SIG-M5 (cell line): ENCODE measurements at regions not wholly inside any gene's neighbourhood (a gene's known extent, or its start where the extent isn't known, plus 50 kb on each side); places are given as distances from the start of the nearest gene placed in this dataset.
"Not testable (repeated sequence)": the region's sequence is repeated elsewhere in the genome, so short reads cannot be mapped to it uniquely, and the experiment has no call there.

Source experiments
- DNase-seq: peaks from one replicate; lab custom pipeline; 2025; lab: John Stamatoyannopoulos, UW

GRCh38 chr20:48329676-48330664, 497.8 kb downstream of the PREX1 start:
- no peak for DNase-seq

GRCh38 chr20:48329031-48329615, 498.7 kb downstream of the PREX1 start:
- DNase-seq, result no peak

GRCh38 chr20:48327848-48328247, 500.0 kb downstream of the PREX1 start:
- not testable (repeated sequence) for DNase-seq

- DNase-seq, result no peak
Observed at GRCh38 chr20:48326868-48327267, 500.9 kb downstream of the PREX1 start.

- DNase-seq, result no peak
Observed at GRCh38 chr20:48326434-48326691, 501.4 kb downstream of the PREX1 start.

GRCh38 chr20:48325656-48326433, 502.0 kb downstream of the PREX1 start:
- DNase-seq, result no peak

GRCh38 chr20:48324744-48325143, 503.1 kb downstream of the PREX1 start:
- no peak for DNase-seq

GRCh38 chr20:48321271-48321670, 506.5 kb downstream of the PREX1 start:
- no peak for DNase-seq

- DNase-seq, result no peak
Observed at GRCh38 chr20:48319943-48320584, 507.7 kb downstream of the PREX1 start.

GRCh38 chr20:48317578-48317977, 510.2 kb downstream of the PREX1 start:
- DNase-seq, result no peak

- DNase-seq, result no peak
Observed at GRCh38 chr20:48314925-48315592, 512.7 kb downstream of the PREX1 start.

GRCh38 chr20:48313324-48313723, 514.5 kb downstream of the PREX1 start:
- no peak for DNase-seq

GRCh38 chr20:48311956-48312355, 515.8 kb downstream of the PREX1 start:
- DNase-seq, result no peak

GRCh38 chr20:48310305-48310704, 517.5 kb downstream of the PREX1 start:
- no peak for DNase-seq

GRCh38 chr20:48309293-48309692, 518.5 kb downstream of the PREX1 start:
- DNase-seq, result no peak

GRCh38 chr20:48308882-48309281, 518.9 kb downstream of the PREX1 start:
- DNase-seq, result no peak

- DNase-seq, result no peak
Observed at GRCh38 chr20:48308232-48308781, 519.5 kb downstream of the PREX1 start.

- no peak for DNase-seq
Observed at GRCh38 chr20:48307277-48307676, 520.5 kb downstream of the PREX1 start.

- no peak for DNase-seq
Observed at GRCh38 chr20:48302844-48303542, 517.7 kb upstream of the SULF2 start.

- DNase-seq, result no peak
Observed at GRCh38 chr20:48302149-48302548, 516.9 kb upstream of the SULF2 start.

GRCh38 chr20:48301189-48301588, 515.9 kb upstream of the SULF2 start:
- no peak for DNase-seq
